Testis (tissue), 2 donors: ENCODE measurements at regions not wholly inside any gene's neighbourhood (a gene's known extent, or its start where the extent isn't known, plus 50 kb on each side); places are given as distances from the start of the nearest gene placed in this dataset.

Experiments
- DNase-seq: peaks from one replicate; pipeline ENCODE4 v3.0.0-alpha.2; 2019
- H3K27ac ChIP-seq, 2 donors: fragments of 200-600 bp; sonication (generic); one replicate each; pipeline ENCODE4 v1.5.1; 2019
- H3K27me3 ChIP-seq: fragments of 200-600 bp; sonication (generic); one replicate; pipeline ENCODE4 v1.5.1; 2019
- H3K36me3 ChIP-seq: fragments of 200-600 bp; sonication (generic); one replicate; pipeline ENCODE4 v1.5.1; 2017; ENCODE audit warnings: low read depth; ENCODE audit errors: missing control alignments
- H3K4me1 ChIP-seq: fragments of 200-600 bp; sonication (generic); one replicate; pipeline ENCODE4 v1.5.1; 2019
- H3K4me3 ChIP-seq, 2 donors: fragments of 200-600 bp; sonication (generic); one replicate each; pipeline ENCODE4 v1.5.1; 2017 to 2019
- H3K9me3 ChIP-seq: fragments of 200-600 bp; sonication (generic); one replicate; pipeline ENCODE4 v1.5.1; 2017
- CTCF ChIP-seq, 3 experiments: fragments of 450-650 bp in 2 of 3; fragments of 200-600 bp in 1 of 3; sonication (generic) in 1 of 3; IDR thresholded peaks; one replicate each; pipeline ENCODE4 v1.5.1; 2016 to 2019; ENCODE audit warnings: antibody characterized with exemption in 3 of 3, mild to moderate bottlenecking in 2 of 3, moderate library complexity in 1 of 3
- POLR2A ChIP-seq: fragments of 450-650 bp; IDR thresholded peaks from one replicate; pipeline ENCODE4 v1.6.1; 2017; ENCODE audit warnings: antibody characterized with exemption, mild to moderate bottlenecking, moderate library complexity
- WGBS, 2 donors: methylation state at CpG; one replicate each; pipeline ENCODE4 v1.1.5; 2018; 5-methylcytosine and 5-hydroxymethylcytosine counted together
- intact Hi-C: fragments of 100-400 bp; cut with DNase I; formaldehyde crosslinking; loops from one replicate; pipeline ENCODE4 v1.15.1; 2023; ENCODE audit warnings: low total_unique reads

GRCh38 chr20:60765821-60766403 lies 486.1 kb upstream of the CDH4 start:
- intact Hi-C loops, result no loop called here
- Histone ChIP-seq H3K4me1 (no peaks in the 10 kb centered on the region), H3K36me3 (no peaks in the 10 kb centered on the region), H3K27ac (no peak overlapping the region), H3K9me3 (no peaks in the 10 kb centered on the region), H3K4me3 (no peak overlapping the region), H3K27me3 (no peaks in the 10 kb centered on the region)
- no peak for TF ChIP-seq POLR2A
- no peak for TF ChIP-seq CTCF (IDR thresholded peaks at IDR 0.05)
- 83 to 84% methylated on average over 8 to 9 of the region's 10 CpGs for WGBS, 2 donors
- DNase-seq, result no peak

GRCh38 chr20:60768216-60768615 lies 483.8 kb upstream of the CDH4 start:
- Histone ChIP-seq H3K9me3 (no peaks in the 10 kb centered on the region), H3K4me1 (no peaks in the 10 kb centered on the region), H3K4me3 (no peak overlapping the region), H3K27me3 (no peaks in the 10 kb centered on the region), H3K27ac (no peak overlapping the region), H3K36me3 (no peaks in the 10 kb centered on the region)
- WGBS, 2 donors, result 86 to 97% methylated on average over 1 of the region's 1 CpG
- TF ChIP-seq POLR2A (no peak), CTCF (IDR thresholded peaks at IDR 0.05) (no peak)
- no peak for DNase-seq
- intact Hi-C loops, result no loop called here

- TF ChIP-seq CTCF (IDR thresholded peaks at IDR 0.05), result no peak
- TF ChIP-seq POLR2A, result no peak
- DNase-seq, result no peak
- Histone ChIP-seq H3K4me1 (no peaks in the 10 kb centered on the region), H3K36me3 (no peaks in the 10 kb centered on the region), H3K9me3 (no peaks in the 10 kb centered on the region), H3K27ac (no peak overlapping the region), H3K4me3 (no peak overlapping the region), H3K27me3 (no peaks in the 10 kb centered on the region)
- intact Hi-C loops, result no loop called here
- 40 to 46% methylated on average over 5 to 6 of the region's 6 CpGs for WGBS, 2 donors
Observed at GRCh38 chr20:60780388-60781025, 471.6 kb upstream of the CDH4 start.

- Histone ChIP-seq H3K36me3 (no peaks in the 10 kb centered on the region), H3K4me1 (no peaks in the 10 kb centered on the region), H3K27me3 (no peaks in the 10 kb centered on the region), H3K27ac (no peak overlapping the region), H3K9me3 (no peaks in the 10 kb centered on the region), H3K4me3 (no peak overlapping the region)
- TF ChIP-seq CTCF (IDR thresholded peaks at IDR 0.05), result no peak
- TF ChIP-seq POLR2A, result no peak
- no peak for DNase-seq
- intact Hi-C loops, result no loop called here
- WGBS, 2 donors, result 92 to 96% methylated on average over 7 of the region's 7 CpGs
Observed at GRCh38 chr20:60782959-60783625, 469.0 kb upstream of the CDH4 start.
